ENCODE measurements at regions not wholly inside any gene's neighbourhood (a gene's known extent, or its start where the extent isn't known, plus 50 kb on each side); places are given as distances from the start of the nearest gene placed in this dataset.

DNA sequence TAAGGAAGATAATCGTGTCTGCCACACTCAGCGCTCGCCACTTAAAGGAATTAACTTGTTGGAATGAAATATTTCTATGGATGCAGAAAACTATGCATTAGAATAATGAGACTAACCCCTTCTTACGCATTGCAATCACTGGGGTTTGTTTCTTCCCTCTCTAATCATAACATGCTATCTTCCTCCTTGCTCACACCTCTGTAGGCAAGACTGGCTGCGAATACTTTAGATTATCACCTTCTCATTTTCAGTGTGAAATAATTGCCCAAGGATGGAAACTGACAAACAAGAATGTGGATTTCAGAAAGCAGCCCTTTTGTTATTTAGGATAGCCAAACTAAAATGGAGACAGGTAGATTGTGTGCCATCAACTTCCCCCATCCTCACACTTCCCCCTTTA, 349.4 kb downstream of the MID1IP1 start:
- TF ChIP-seq, protein P1, sequence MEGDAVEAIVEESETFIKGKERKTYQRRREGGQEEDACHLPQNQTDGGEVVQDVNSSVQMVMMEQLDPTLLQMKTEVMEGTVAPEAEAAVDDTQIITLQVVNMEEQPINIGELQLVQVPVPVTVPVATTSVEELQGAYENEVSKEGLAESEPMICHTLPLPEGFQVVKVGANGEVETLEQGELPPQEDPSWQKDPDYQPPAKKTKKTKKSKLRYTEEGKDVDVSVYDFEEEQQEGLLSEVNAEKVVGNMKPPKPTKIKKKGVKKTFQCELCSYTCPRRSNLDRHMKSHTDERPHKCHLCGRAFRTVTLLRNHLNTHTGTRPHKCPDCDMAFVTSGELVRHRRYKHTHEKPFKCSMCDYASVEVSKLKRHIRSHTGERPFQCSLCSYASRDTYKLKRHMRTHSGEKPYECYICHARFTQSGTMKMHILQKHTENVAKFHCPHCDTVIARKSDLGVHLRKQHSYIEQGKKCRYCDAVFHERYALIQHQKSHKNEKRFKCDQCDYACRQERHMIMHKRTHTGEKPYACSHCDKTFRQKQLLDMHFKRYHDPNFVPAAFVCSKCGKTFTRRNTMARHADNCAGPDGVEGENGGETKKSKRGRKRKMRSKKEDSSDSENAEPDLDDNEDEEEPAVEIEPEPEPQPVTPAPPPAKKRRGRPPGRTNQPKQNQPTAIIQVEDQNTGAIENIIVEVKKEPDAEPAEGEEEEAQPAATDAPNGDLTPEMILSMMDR (IDR thresholded peaks at IDR 0.05; ENCODE audit: low read depth, low read length) = no peak
- DNase-seq (ENCODE audit: low read depth, low spot score) = no peak
- in situ Hi-C loops (cut with HindIII; ENCODE audit: low sequenced_read_pairs) = no loop called here
- no peak overlapping the region for H3K4me3 ChIP-seq (ENCODE audit: low read depth, low read length)

DNA sequence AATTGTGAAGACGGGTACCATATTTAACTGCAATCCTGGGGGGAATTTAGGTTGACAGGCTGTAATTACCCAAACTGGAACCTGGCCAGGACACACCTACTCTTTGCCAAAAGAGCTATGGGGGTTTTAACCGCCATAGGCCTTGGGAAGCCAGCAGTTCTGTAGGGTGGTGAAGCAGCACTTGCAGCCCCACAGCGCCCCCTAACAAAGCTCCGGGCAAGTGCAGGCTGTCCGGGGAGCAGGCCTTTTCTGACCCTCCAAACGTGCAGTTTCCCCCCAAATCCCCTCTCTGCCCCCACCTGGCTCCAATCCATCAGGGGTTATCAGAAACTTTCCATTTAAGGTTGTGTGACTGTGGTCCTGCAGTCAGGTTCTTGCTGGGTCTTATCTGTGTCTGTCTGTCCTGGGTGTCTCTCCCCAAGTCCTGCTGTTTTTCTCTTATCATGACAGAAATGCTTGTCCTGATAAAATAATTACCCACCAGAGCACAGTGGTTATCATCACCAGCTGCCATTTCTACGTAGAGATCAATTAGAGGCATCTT, 350.9 kb downstream of the MID1IP1 start:
- no peak overlapping the region for H3K4me3 ChIP-seq (ENCODE audit: low read depth, low read length)
- TF ChIP-seq, protein P1 (IDR thresholded peaks at IDR 0.05; ENCODE audit: low read depth, low read length) = peak; percentile 51
- in situ Hi-C loops (cut with HindIII; ENCODE audit: low sequenced_read_pairs) = no loop called here
- DNase-seq (ENCODE audit: low read depth, low spot score) = no peak

DNA sequence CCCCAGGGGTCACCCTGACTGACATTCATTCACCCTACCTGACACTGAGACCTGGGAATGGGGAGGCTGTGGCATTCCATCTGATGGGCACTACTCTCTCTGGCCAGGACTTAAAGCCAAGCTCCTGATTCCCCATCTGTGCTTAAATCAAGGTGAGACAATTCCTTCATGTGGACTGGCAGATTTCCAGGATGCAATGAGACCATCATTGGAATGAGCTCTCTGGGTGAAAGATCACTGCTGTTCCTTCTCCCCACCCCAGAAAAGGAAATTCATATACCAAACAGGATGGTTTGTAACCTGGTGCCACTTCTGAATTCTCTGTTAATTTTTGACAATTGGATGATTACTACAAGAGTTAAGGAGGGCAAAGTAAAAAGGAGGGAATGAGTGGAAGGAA, 354.8 kb downstream of the MID1IP1 start:
- TF ChIP-seq, protein P1 (IDR thresholded peaks at IDR 0.05; ENCODE audit: low read depth, low read length) = no peak
- H3K4me3 ChIP-seq (ENCODE audit: low read depth, low read length) = no peak overlapping the region
- in situ Hi-C loops (cut with HindIII; ENCODE audit: low sequenced_read_pairs) = no loop called here
- no peak for DNase-seq (ENCODE audit: low read depth, low spot score)

DNA sequence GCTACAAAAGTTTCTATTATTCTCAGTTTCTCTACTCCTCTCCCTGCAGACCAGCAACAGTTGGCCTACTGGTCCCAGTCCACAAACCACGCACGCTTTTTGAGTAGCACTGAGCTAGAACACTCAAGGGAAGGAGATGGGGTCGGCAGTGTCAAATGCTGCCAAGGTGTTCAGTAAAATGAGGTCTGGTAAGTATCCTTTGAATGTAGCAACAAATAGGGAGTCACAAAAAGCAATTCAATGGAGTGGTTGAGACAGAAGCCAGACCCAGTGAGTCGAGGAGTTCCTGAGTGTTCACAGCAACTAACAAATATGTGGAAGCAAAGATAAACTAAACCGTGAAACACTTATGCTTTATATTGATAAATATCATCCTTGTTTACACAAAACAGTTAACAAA, 355.7 kb downstream of the MID1IP1 start:
- DNase-seq (ENCODE audit: low read depth, low spot score) = no peak
- TF ChIP-seq, protein P1 (IDR thresholded peaks at IDR 0.05; ENCODE audit: low read depth, low read length) = no peak
- no peak overlapping the region for H3K4me3 ChIP-seq (ENCODE audit: low read depth, low read length)
- in situ Hi-C loops (cut with HindIII; ENCODE audit: low sequenced_read_pairs) = no loop called here

DNA sequence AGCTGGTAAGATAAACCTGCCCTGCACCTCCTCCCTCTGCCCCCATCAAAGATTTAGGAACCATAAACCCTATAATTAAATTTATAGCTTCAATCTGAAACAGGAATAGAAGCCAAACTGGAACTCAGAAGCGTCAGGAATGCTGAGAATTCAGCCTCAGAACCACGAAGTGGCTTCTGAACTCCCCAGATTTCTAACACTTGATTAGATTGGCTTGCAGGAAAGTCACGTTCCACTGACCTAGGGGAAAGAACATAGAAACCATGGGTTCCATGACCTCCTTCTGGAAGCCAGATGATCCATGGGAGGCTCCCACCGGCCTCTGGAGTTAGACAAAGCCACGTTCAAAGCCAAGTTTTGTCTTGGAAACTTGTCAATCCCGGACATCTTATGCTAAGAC, 356.5 kb downstream of the MID1IP1 start:
- no peak overlapping the region for H3K4me3 ChIP-seq (ENCODE audit: low read depth, low read length)
- peak; percentile 6 for DNase-seq (ENCODE audit: low read depth, low spot score)
- in situ Hi-C loops (cut with HindIII; ENCODE audit: low sequenced_read_pairs) = no loop called here
- TF ChIP-seq, protein P1 (IDR thresholded peaks at IDR 0.05; ENCODE audit: low read depth, low read length) = no peak

DNA sequence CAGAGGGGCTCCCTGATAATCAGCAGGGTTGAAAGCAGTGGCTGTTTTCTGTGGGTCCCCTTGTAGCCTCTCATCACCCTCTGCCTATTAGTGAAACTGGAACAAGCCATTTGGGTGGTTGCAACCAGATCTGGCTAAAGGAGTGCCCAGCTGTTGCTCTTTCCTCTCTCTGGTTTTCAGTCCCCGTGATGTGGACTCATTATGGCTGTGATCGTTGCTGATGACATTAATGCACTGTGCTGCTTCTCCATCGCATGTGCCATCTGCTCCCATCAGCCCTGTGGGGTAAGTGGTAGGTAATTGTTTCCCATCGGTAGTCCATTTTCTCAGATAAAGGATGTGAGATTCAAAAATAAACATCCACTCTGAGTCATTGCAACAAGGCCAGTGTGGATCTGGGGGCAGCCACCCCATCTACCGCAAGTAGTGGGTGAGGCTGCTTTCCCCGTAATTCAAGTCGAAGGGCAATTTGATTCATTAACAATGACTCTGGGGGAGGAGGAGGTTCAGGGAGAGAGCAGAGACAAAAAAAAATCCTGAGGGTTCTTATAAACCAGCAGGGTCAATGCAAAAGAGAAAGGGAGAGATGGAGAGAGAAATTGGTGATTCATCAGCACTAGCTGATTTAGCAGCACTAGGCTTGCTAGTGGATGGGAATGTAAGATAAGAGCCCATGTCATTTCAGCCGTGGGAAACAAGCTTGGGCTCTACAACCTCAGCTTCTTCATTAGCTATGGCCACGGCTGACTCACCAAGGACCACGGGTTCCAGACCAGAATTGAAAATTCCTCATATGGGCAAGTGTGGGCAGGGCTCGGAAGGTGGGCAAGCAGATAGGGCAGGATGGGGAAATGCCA, 357.8 kb downstream of the MID1IP1 start:
- DNase-seq (ENCODE audit: low read depth, low spot score) = peak; percentile 66
- in situ Hi-C loops (cut with HindIII; ENCODE audit: low sequenced_read_pairs) = no loop called here
- TF ChIP-seq, protein P1 (IDR thresholded peaks at IDR 0.05; ENCODE audit: low read depth, low read length) = no peak
- H3K4me3 ChIP-seq (ENCODE audit: low read depth, low read length) = no peak overlapping the region
